ENCODE measurements at regions not wholly inside any gene's neighbourhood (a gene's known extent, or its start where the extent isn't known, plus 50 kb on each side); places are given as distances from the start of the nearest gene placed in this dataset.

- TF ChIP-seq EP300 (IDR thresholded peaks at IDR 0.05; ENCODE audit: borderline replicate concordance) (no peak), RAD21 (IDR thresholded peaks at IDR 0.05; ENCODE audit: low read depth) (no peak), CEBPB (IDR thresholded peaks at IDR 0.05) (no peak), EGR1 (IDR thresholded peaks at IDR 0.05) (no peak), USF1 (IDR thresholded peaks at IDR 0.05) (no peak)
Observed at GRCh38 chr6:2477666-2478065, 232.3 kb upstream of the GMDS start.
